Parathyroid adenoma (tissue), 2 donors: ENCODE measurements at regions not wholly inside any gene's neighbourhood (a gene's known extent, or its start where the extent isn't known, plus 50 kb on each side); places are given as distances from the start of the nearest gene placed in this dataset.

Experiments used
- H2AFZ ChIP-seq: fragments of 300-600 bp; sonication (generic); one replicate; pipeline ENCODE4 v1.7.0; 2017; ENCODE audit warnings: antibody characterized with exemption, mild to moderate bottlenecking
- H3K27ac ChIP-seq: fragments of 300-600 bp; sonication (generic); one replicate; pipeline ENCODE4 v1.7.0; 2017
- H3K27me3 ChIP-seq: fragments of 300-600 bp; sonication (generic); one replicate; pipeline ENCODE4 v1.7.0; 2017; ENCODE audit warnings: low read length; ENCODE audit not compliant: control insufficient read depth, insufficient read depth
- H3K36me3 ChIP-seq: fragments of 300-600 bp; sonication (generic); one replicate; pipeline ENCODE4 v1.7.0; 2017; ENCODE audit warnings: low read length; ENCODE audit not compliant: control insufficient read depth, insufficient read depth
- H3K4me1 ChIP-seq: fragments of 300-600 bp; sonication (generic); one replicate; pipeline ENCODE4 v1.7.0; 2017; ENCODE audit warnings: control low read depth
- H3K4me2 ChIP-seq: fragments of 300-600 bp; sonication (generic); one replicate; pipeline ENCODE4 v1.7.0; 2017; ENCODE audit warnings: low read length
- H3K4me3 ChIP-seq: fragments of 300-600 bp; sonication (generic); one replicate; pipeline ENCODE4 v1.7.0; 2017; ENCODE audit warnings: low read depth, low read length
- H3K79me2 ChIP-seq: fragments of 300-600 bp; sonication (generic); one replicate; pipeline ENCODE4 v1.7.0; 2017; ENCODE audit warnings: control low read depth
- H3K9ac ChIP-seq: fragments of 300-600 bp; sonication (generic); one replicate; pipeline ENCODE4 v1.7.0; 2017; ENCODE audit warnings: mild to moderate bottlenecking
- H3K9me3 ChIP-seq: fragments of 300-600 bp; sonication (generic); one replicate; pipeline ENCODE4 v1.7.0; 2017; ENCODE audit warnings: low read length; ENCODE audit not compliant: control insufficient read depth
- CTCF ChIP-seq: fragments of 300-600 bp; sonication (generic); IDR thresholded peaks from one replicate; pipeline ENCODE4 v1.7.0; 2017; ENCODE audit warnings: antibody characterized with exemption, mild to moderate bottlenecking
- donor health status: primary hyperparathyroidism.

- Histone ChIP-seq H3K27me3 (no peaks in the 10 kb centered on the region), H3K27ac (no peak overlapping the region)
- TF ChIP-seq CTCF: no peak
Observed at GRCh38 chr1:72885841-72886240, 603.5 kb upstream of the NEGR1 start.

GRCh38 chr1:72885017-72885416 lies 602.7 kb upstream of the NEGR1 start:
- Histone ChIP-seq H2AFZ (no peak overlapping the region), H3K27me3 (no peaks in the 10 kb centered on the region), H3K9ac (no peak overlapping the region), H3K27ac (no peak overlapping the region), H3K36me3 (no peaks in the 10 kb centered on the region), H3K79me2 (no peaks in the 10 kb centered on the region), H3K4me1 (no peaks in the 10 kb centered on the region), H3K4me2 (no peak overlapping the region), H3K9me3 (no peaks in the 10 kb centered on the region), H3K4me3 (no peak overlapping the region)
- no peak for TF ChIP-seq CTCF

More at GRCh38 chr1:72885841-72886240, 603.5 kb upstream of the NEGR1 start:
- Histone ChIP-seq H3K9ac (no peak overlapping the region), H3K36me3 (no peaks in the 10 kb centered on the region), H3K4me3 (no peak overlapping the region), H3K4me2 (no peak overlapping the region), H3K9me3 (no peaks in the 10 kb centered on the region), H3K79me2 (no peaks in the 10 kb centered on the region), H2AFZ (no peak overlapping the region), H3K4me1 (no peaks in the 10 kb centered on the region)

- Histone ChIP-seq H2AFZ (no peak overlapping the region), H3K9ac (no peak overlapping the region), H3K4me3 (no peak overlapping the region), H3K4me2 (no peak overlapping the region), H3K79me2 (no peaks in the 10 kb centered on the region), H3K4me1 (no peaks in the 10 kb centered on the region), H3K27ac (no peak overlapping the region), H3K27me3 (no peaks in the 10 kb centered on the region), H3K36me3 (no peaks in the 10 kb centered on the region), H3K9me3 (no peaks in the 10 kb centered on the region)
- no peak for TF ChIP-seq CTCF
Observed at GRCh38 chr1:72869873-72870272, 587.5 kb upstream of the NEGR1 start.

- no peaks in the 10 kb centered on the region for H3K4me1 ChIP-seq
- H2AFZ ChIP-seq: no peak overlapping the region
- no peaks in the 10 kb centered on the region for H3K79me2 ChIP-seq
- no peak overlapping the region for H3K4me2 ChIP-seq
- H3K9ac ChIP-seq: no peak overlapping the region
- TF ChIP-seq CTCF: no peak
- no peaks in the 10 kb centered on the region for H3K36me3 ChIP-seq
- no peak overlapping the region for H3K4me3 ChIP-seq
- H3K27ac ChIP-seq: no peak overlapping the region
- no peaks in the 10 kb centered on the region for H3K9me3 ChIP-seq
- H3K27me3 ChIP-seq: no peaks in the 10 kb centered on the region
Observed at GRCh38 chr1:72869441-72869840, 587.1 kb upstream of the NEGR1 start.

- Histone ChIP-seq H3K27ac (no peak overlapping the region), H3K9me3 (no peaks in the 10 kb centered on the region), H3K36me3 (no peaks in the 10 kb centered on the region), H3K79me2 (no peaks in the 10 kb centered on the region), H3K4me1 (no peaks in the 10 kb centered on the region), H3K27me3 (no peaks in the 10 kb centered on the region), H3K4me3 (no peak overlapping the region), H3K4me2 (no peak overlapping the region), H2AFZ (no peak overlapping the region), H3K9ac (no peak overlapping the region)
- TF ChIP-seq CTCF: no peak
Observed at GRCh38 chr1:72851597-72851996, 569.3 kb upstream of the NEGR1 start.
